Inferior parietal cortex (tissue), 1 donor: ENCODE measurements at regions not wholly inside any gene's neighbourhood (a gene's known extent, or its start where the extent isn't known, plus 50 kb on each side); places are given as distances from the start of the nearest gene placed in this dataset.
"Not testable (repeated sequence)": the region's sequence is repeated elsewhere in the genome, so short reads cannot be mapped to it uniquely, and the experiment has no call there.

ENCODE experiments used
- DNase-seq: peaks from one replicate; pipeline ENCODE4 v3.0.0-alpha.2; 2016; ENCODE audit errors: extremely low spot score

DNA sequence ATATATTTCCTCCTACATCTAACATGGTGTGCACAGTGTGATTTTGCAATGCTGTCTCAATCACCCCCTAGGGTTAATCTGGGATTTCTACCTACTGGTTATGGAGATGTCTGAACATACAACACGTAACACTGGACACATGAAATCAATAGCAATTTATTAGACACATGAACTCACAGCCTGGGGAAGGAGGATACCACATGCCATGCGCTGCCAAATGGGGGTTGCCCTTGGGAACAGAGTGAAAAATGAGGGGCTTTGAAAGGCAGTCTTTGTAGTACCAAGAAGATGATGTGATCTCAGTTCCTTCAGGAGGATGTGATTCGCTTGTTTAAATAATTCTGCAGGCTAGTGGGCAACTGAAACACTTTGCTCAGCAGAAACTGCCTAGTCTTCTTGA, 253.6 kb upstream of the LRRC4C start:
- no peak for DNase-seq

DNA sequence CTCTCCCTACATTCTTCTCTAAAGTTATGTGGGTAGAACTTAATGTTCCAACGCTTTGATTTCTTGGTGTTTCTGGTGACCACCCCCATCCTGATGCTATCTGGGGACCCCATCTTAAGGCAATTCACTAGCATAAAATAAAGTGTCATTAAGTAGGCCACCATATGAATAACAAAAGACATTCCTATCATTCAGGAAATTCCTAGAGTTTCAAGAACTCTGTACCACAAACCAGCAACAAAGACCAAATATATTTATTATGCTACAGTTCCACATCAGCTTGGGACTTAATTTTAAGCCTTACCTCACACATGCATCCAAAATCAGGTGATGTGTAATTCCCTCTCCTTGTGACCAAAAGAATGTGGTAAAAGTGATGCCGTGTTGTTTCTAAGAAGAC, 254.6 kb upstream of the LRRC4C start:
- DNase-seq = no peak

DNA sequence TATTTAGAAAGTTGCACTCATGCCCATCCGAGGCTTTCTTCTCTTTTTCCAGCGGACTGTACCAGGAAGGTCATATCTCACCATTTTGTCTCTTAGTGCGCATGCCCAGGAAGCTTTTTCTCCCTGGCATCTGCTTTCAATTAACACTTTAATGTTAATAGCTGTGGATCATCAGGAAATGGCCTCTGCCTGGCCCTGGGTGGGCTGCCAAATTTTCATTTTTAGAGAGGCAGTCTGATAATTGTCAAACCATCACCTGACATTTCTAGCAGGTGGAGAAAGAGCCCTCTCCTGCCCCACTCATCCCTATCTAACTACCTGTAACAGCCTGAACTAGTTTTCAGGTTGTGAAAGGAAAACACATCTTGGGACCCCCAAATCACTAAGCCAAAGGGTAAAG, 257.4 kb upstream of the LRRC4C start:
- DNase-seq = no peak

DNA sequence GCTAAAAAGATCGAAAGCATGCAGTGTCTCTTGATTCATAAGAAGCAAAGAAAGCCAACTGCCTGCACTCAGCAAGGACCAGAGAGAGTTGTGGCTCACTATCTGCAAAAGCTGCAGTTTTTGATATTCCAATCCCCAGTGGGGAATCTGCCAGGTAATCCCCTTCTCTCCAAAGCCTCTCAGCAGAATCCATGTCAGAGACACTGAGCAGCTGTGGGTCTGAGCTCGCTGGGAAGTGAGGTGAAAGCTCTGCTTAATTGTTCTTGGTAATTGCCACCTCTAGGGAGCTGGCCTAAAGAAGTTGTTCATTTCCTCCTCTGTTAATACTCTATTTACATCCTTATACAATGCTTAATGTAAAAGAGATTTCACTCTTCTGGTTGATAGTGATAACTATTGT, 261.3 kb upstream of the LRRC4C start:
- no peak for DNase-seq

DNA sequence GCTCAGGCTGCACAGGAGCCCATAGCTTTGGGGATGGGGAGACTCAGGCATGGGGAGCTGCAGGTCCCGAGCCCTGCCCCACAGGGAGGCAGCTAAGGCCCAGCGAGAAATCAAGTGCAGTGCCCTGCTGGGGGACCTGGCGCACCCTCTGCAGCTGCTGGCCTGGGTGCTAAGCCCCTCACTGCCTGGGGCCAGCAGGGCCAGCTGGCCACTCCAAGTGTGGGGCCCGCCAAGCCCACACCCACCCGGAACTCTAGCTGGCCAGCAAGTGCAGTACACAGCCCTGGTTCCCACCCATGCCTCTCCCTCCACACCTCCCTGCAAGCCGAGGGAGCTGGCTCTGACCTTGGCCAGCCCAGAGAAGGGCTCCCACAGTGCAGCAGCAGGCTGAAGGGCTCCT, 268.7 kb upstream of the LRRC4C start:
- not testable (repeated sequence) for DNase-seq

DNA sequence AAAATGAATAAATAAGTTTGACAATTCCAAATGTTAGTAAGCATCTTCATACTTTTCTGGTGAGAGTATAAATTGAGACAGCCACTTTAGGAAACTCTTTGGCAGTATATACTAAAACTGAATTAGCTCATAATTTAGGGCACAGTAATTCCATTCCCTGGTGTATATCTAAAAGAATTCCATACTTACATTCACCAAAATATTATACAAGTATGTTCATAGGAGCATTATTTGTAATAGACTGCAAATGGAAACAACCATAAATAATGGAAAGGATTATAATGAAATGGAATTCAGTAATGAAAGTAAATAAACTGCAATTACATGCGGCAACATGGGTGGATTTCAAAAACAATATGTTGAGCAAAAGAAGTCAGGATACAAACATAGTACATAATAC, 315.8 kb upstream of the LRRC4C start:
- DNase-seq = no peak

DNA sequence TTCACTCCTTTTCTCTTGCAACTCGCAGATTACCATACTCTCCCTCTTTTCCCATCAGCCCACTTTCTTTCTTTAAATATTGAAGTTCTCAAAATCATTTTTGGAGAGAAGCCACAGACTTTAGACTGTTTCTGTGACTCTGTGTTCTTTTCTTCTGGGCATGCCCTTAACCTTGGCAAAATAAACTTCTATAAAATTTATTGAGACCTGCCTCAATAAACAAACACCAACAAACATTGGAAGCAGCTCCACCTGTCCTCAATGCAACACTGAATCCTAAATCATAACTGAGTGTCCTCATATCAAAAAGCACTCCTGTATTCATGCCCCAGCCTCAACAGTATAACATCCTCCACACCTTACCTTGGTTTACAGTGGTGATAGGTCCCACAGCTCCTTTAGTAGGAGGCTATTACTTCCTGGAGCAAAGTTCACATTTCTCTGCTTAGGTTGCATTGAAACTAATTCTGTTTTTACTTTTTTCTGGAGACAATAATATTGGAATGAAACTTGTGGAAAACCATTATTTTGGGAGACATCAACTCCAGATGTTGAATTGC, 320.0 kb upstream of the LRRC4C start:
- no peak for DNase-seq

DNA sequence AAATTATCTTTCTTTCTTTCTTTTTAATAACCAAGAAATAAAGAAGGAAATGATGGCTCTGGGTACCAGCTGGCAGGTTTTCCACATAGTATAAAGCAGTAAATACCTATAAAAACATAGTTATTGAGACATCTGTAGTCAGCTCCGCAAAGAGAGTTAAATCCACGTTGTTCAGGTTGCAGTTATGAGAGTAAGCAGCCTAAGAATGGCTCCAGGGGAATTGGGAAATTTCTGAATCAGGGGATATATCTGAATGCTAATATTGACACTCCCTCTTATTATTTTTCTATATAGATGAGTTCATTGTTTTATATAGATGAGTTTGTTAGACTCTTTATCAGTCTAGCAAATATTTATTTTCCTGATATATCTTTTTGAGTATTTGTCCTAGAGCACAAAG, 322.0 kb upstream of the LRRC4C start:
- DNase-seq = no peak

DNA sequence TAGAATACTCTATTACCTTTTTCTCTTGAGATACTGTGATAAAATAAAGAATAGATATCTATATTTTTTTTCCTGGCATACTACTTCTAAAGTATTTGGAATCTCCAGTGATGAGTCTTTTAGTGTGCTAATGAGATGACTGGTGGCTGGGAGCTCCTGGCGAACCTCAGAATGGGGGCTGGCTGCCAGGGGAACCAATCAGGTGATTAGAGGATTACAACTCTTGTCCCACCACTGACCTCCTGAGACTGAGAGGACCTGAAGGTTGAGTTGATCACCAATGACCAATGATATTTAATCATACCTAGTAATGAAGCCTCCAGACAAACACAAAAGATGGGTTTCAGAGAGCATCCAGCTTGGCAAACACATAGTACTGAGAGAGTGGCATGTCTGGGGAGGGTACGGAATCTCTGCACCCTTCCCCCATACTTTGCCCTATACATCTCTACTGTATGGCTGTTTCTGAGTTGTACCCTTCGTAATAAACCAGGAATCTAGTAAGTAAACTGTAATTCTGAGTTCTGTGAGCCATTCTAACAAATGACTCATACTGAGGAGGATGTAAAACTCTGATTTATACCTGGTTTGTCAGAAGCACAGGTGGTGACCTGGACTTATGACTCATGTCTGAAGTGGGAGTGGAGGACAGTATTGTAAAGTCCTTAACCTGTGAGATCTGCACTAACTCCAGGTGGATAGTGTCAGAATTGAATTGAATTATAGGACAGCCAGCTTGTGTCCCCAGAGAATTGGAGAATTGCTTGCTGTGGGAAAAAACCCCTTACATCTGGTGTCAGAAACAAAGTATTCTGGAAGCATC, 325.3 kb upstream of the LRRC4C start:
- DNase-seq = no peak

DNA sequence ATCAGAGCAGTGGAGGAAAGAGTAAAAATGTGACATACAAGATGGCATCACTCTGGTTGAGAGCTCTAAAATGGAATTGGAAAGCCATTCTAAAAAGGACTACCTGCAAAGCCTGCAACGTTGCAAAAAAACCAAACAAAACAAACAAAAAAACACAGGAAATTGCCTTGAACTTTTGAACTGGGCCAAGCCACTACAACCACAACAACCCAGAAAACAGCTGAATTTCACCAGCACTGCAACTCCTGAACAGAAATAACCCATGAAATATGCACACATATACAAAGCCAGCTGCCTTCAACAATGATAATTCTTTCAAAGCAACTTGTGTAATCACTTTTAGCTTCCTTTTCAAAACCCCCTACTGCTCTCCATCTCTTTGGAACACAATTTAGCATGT, 326.6 kb upstream of the LRRC4C start:
- no peak for DNase-seq

DNA sequence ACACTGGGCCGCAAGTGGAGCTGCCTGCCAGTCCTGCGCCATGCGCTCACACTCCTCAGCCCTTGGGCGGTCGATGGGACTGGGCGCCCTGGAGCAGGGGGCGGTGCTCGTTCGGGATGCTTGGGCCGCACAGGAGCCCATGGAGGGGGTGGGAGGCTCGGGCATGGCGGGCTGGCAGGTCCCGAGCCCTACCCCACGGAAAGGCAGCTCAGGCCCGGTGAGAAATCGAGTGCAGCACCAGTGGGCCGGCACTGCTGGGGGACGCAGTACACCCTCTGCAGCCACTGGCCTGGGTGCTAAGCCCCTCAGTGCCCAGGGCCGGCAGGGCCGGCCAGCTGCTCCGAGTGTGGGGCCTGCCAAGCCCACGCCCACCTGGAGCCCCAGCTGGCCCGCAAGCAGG, 328.7 kb upstream of the LRRC4C start:
- DNase-seq = no peak

DNA sequence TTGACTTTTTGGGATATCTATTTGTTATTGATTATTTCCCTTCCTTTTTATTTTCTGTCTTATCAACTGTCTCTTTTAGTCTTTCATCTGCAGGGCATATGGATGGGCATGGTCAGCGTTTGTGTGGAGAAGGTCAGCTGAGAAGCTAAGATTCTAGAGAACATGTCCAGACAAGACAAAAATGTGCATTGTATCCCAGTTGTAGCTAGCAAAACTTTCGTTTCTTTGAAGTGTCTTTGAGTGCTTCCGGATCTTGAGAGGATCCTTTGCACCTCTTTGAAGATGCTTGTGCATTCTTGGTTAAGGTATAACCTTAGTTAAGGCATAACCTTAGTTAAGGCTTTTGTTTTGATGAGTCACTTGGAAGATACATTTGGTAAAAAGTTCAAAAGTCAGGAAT, 329.9 kb upstream of the LRRC4C start:
- no peak for DNase-seq

DNA sequence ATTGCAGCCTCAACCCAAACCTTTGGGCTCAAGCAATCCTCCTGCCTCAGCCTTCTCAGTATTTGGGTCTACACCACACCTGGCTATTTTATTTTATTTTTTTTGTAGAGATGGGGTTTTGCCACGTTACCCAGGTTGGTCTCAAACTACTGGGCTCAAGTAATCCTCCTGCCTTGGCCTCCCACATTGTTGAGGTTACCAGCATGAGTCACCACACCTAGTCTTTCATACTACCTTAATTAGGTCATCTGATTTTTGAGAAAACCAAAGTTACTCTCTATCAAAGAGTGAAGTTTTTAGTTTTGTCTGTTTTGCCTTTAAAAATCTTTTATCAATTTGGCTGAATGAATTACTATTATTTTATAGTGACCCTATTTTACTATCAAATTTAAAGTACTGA, 335.6 kb upstream of the LRRC4C start:
- DNase-seq = no peak

DNA sequence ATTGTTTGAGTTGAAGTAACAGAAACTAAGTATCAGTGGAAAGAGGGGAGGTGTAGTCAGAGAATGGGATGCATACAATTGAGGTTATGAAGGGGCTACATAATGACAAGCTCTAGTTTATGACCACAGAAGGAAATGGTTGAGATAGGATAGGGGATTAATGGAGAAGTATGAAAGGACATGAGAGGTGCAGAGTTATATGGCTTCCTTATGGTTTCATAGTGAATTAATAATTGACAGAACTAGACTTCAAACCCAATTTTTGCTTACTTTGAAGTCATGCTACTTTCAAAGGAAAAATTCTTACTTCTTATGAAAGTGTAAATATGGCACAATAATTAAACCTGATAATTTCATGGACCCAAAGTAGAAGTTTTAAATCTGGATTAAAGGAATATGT, 340.3 kb upstream of the LRRC4C start:
- DNase-seq = no peak

DNA sequence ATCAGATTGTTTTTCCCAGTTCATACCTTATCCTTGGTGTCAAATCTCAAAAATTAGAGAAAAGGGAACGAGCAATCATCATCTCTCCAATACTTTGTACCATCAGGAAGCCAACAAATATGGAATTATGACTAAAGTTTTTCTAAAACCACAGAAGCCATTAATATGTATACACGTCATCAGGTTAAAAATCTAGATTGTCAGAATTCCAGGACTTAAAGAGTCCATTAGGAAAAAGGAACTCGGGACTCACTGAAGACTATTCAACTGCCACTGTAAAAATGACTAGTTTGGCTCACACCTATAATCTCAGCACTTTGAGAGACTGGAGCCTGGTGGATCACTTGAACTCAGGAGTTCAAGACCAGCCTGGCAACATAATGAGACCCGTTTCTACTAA, 344.4 kb upstream of the LRRC4C start:
- no peak for DNase-seq

DNA sequence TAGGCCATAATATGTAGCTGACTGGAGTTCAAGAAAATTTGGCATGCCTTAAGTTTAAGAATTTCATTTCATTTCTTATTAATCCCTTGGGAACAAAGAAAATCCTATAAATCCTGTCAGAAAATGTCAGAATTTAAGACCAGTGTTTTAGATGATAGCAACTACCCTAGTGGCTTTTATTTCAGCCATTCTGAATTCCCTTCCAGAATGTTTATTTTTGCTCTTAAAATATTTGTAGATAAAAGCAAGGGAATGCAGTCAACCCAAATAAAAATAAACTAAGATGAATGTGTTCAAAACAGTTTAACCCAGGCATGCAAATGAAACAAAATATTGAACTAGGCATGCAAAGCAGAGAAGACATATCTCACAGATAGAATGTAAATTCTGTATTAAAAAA, 356.9 kb upstream of the LRRC4C start:
- DNase-seq = no peak

DNA sequence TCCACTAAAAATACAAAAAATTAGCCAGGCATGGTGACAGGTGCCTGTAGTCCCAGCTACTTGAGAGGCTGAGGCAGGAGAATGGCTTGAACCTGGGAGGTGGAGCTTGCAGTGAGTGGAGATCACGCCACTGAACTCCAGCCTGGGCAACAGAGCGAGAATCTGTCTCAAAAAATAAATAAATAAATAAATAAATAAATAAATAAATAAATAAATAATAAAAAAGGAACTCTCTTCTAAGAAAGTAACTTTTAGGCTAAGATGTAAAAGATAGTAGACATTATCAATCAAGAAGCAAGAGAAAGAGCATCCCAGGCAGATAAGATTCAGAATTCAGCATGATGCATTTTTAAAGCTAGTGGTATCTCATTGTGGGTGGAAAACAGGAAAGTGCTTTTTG, 364.8 kb upstream of the LRRC4C start:
- DNase-seq = not testable (repeated sequence)

DNA sequence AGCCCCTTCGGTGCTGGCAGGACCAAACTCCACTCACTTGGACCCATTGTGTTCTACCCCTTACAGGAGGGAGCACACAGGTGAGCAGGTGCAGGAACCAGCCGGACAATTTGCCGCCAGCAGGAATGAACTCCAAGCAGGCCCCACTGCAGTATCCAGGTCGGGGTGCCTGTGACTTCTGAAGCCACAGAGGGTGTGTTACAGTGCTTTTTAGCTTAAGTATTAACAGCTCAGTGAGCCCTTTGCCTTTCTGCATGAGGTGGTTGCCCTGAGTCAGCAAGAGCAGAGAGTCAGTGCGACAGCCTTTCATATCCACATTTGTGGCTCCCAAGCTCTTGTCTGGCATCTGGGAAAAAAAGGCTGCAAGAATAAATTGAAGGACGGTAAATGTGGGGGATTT, 366.6 kb upstream of the LRRC4C start:
- DNase-seq = no peak

DNA sequence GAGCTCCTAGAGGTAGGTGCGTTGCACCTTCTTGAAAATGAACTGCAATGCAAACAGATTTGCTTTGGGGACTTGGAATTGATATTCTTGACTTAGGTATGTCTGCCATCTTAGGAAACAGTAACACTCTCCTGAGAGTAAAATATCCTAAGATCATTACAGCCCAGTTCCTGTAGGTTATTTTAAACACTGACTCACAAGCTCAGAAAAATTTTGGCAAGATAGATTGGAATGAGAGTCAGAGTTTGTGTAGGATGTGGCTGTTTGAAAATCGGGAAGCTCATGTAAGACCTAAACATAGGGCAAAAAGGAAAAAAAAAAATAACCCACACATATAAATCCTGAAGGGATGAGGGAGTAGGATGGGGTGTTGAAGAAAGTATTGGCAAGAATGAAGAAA, 377.0 kb upstream of the LRRC4C start:
- DNase-seq = peak; percentile 40

DNA sequence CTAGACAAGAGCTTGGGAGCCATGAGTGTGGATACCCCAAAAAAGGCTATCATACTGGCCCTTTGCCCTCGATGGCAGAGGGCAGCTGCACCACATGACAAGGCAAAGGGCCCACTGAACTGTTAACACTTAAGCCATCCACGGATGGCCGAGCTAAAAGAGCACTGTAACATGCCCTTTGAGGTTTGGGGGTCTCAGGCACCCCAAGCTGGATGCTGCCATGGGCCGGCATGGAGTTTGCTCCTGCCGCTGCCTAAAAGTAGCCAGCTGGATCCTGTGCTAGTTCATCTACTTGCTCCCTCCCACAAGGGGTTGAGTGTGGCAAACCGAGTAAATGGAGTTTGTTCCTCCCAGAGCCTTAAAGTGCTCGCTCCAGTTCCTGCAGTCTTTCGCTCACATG, 383.2 kb upstream of the LRRC4C start:
- DNase-seq = no peak

DNA sequence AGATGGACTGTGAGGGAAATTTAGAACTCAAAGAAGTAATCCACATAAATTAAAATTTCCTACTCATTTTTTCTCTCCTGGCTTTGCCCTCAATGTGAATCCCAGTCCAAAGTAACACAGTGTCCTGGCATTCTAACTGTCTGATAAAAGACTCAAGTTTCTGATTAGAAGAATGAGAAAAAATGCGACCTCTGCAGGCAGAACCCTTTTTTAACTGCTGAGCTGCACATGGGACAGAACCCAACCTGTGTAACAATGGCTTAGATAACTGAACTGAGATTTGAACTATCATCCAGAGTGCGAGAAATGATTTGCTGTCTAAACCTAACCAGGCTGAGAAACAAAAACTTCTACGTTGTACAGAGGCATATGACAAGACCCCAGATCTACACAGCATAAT, 385.6 kb upstream of the LRRC4C start:
- no peak for DNase-seq

DNA sequence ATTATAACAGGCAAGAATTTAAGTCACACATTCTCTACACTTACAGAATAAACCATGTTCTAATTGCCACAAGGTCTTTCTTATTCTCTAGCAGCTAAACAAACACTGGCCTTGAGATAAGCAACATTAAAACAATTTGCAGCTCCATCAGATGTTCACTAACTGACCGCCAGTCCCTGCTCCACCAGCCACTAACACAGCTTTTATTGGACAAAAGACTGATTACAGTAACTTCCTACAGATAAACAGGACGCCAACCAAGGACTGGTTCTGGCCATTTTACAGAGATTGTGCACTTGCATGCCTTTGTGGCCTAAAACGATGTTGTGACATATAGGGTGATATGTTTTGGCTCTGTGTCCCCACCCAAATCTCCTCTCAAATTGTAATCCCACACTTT, 388.9 kb upstream of the LRRC4C start:
- DNase-seq = no peak

DNA sequence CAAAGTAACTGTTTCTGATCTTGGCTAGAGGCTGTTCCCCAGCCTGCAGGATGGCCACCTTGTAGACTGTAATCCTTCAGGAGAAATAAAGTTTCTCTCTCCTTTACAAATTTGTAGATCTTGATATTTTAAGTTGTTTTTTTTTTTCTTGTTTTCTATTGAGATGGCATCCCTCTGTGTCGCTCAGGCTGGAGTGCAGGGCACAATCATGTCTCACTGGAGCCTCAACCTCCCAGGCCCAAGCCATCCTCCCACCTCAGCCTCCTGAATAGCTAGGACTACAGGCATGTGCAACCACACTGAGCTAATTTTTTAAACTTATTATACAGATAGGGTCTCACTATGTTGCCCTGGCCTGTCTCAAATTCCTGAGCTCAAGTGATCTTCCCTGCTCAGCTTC, 389.8 kb upstream of the LRRC4C start:
- no peak for DNase-seq

DNA sequence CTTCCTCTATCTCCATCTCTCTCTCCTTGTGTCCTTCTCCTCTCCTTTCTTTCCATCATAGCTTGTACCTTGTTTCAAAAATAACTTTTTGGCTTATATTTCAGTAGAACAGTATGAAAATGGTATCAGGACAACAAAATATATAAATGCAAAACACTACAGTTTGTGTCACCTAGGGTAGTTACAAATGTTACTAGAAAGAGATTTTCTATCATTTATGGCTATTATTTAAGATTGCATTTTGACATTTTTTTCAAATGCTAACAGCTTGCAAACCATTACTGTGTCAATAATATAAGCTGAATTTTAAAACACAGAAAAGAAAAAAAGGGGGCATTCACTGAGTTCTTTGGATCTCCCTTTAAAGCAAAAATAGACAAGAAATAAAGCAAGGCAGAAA, 392.3 kb upstream of the LRRC4C start:
- DNase-seq = no peak
